HepG2 (cell line): ENCODE measurements at regions not wholly inside any gene's neighbourhood (a gene's known extent, or its start where the extent isn't known, plus 50 kb on each side); places are given as distances from the start of the nearest gene placed in this dataset.

Experiments
- KAT7 ChIP-seq: IDR thresholded peaks from 2 replicates; pipeline ENCODE4 v1.6.1; 2018; ENCODE audit warnings: borderline replicate concordance, missing compliant biosample characterization
- ZNF350 ChIP-seq: sonication (generic); formaldehyde crosslinking; IDR thresholded peaks from 2 replicates; pipeline ENCODE4 v1.4.0; 2020; ENCODE audit warnings: mild to moderate bottlenecking, low read depth, missing genetic modification reagents, borderline replicate concordance

GRCh38 chr14:96690713-96691383 is 106.3 kb upstream of the VRK1 start:
- TF ChIP-seq ZNF350 (CRISPR knock-in tag) = no peak
- no peak for TF ChIP-seq KAT7 (CRISPR knock-in tag)
